GM21447 (cell line): ENCODE measurements at regions not wholly inside any gene's neighbourhood (a gene's known extent, or its start where the extent isn't known, plus 50 kb on each side); places are given as distances from the start of the nearest gene placed in this dataset.
"Not testable (repeated sequence)": the region's sequence is repeated elsewhere in the genome, so short reads cannot be mapped to it uniquely, and the experiment has no call there.

Source experiments
- ATAC-seq: cut with Tn5 transposase; IDR thresholded peaks from one replicate; pipeline ENCODE4 v1.9.1; 2021; ENCODE audit not compliant: unreplicated experiment

DNA sequence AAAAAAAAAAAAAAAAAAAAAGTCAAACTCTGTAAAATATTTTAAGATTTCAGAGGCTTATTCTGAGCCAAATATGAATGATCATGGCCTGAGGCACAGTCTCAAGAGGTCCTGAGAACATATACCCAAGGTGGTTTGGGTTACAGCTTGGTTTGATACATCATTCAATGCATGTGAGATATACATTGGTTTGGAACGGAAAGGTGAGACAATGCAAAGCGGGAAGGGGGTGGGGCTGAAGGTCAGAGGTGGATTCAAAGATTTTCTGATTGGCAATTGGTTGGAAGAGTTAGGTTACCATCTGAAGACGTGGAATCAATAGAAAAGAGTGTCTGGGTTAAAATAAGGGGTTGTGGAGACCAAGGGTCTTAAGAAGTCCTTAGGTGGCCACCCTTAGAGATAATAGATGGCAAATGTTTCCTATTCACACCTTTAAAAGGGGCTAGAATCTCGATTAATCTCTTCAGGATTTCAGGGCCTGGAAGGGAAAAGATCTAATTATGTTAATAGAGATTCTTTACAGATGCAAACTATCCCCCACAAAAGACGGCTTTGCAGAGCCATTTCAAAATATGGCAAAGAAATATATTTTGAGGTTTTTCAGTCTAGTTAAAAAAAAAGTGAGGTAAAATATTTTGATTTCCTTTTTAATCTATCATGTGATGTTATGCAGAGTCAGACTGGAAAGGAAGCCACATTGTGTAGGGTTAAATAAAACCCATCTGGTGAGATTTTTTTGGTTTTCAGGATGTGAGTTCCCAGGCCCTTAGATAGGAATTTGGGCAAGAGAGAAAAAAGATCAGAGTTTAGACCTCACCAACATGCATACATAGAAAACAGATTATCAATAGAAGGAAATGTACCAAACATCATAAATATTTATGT is 173.8 kb upstream of the CNOT2 start:
- ATAC-seq: no peak

GRCh38 chr12:70070494-70071007 is 172.7 kb upstream of the CNOT2 start:
- ATAC-seq: no peak

DNA sequence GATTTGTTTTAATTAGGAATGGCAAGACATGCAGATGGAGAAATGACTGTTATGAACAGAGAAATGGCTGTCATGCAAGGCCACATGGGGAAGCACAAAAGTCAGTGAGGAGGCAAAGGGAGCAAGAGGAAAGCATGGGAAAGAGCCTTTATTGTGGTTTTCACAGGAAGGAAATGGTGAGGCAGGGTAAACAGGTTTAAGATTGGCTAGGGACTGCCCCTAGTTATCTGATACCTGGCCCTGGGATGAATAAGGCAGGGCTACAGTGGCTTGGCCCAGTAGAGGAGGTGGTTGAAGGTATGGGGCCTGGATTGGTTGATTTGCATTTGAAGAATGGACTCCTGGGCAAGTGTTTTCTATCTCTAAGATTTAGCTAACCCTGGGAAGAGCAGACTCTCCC is 168.7 kb upstream of the CNOT2 start:
- ATAC-seq: no peak

GRCh38 chr12:70077441-70077840 is 165.8 kb upstream of the CNOT2 start:
- ATAC-seq: no peak

DNA sequence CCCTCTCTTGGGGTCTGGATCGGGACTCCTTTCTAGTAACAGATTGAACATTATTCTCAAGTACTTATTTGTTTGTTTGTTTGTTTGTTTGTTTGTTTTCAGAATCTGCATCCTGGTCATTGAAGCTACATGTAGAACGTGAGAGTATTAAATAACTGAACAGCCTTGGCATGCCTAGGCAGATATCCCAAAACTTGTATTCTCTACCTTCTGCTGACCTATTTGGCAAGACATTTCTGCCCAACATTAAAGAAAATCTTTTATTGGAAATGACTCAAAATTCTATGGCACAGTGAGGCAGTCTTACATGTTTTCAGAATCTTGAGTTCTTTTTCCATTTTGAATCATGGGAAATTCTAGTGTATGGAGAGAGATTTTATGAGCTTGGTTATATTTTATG is 165.1 kb upstream of the CNOT2 start:
- ATAC-seq: no peak

- no peak for ATAC-seq
Measured at GRCh38 chr12:70080566-70080965, 162.7 kb upstream of the CNOT2 start.

DNA sequence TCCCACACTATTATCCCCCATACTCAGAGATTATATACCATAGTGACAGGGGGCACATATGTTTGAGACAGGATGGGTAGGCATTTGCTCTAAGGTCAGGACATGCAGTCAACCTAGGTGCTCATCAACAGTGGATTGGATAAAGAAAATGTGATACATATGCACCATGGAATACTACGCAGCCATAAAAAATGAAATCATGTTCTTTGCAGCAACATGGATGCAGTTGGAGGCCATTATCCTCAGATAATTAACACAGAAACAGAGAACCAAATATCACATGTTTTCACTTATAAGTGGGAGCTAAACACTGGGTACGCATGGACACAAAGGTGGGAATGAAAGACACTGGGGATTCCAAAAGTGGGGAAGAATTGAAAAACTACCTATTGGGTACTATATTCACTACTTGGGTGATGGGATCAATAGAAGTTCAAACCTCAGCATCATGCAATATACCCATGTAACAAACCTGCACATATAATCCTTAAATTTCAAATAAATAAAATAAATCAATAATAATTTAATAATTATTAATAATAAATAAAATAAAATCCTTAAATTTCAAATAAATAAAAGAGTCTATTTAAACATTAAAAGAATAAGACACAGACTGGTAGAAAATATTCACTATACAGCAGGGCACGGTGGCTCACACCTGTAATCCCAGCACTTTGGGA is 160.1 kb upstream of the CNOT2 start:
- ATAC-seq: no peak

DNA sequence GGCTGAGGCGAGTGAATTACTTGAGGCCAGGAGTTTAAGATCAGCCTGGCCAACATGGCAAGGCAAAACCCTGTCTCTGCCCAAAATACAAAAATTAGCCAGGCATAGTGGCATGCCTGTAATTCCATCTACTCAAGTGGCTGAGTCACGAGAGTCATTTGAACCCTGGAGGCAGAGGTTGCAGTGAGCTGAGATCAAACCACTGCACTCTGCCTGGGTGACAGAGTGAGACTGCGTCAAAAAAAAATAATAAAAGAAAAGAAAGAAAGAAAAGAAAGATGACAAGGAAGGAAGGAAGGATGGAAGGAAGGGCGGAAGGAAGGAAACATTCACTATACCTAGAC is 159.6 kb upstream of the CNOT2 start:
- ATAC-seq: no peak

- ATAC-seq: not testable (repeated sequence)
Measured at GRCh38 chr12:70086372-70086771, 156.9 kb upstream of the CNOT2 start.

- no peak for ATAC-seq
Measured at GRCh38 chr12:70091021-70091521, 152.2 kb upstream of the CNOT2 start.

DNA sequence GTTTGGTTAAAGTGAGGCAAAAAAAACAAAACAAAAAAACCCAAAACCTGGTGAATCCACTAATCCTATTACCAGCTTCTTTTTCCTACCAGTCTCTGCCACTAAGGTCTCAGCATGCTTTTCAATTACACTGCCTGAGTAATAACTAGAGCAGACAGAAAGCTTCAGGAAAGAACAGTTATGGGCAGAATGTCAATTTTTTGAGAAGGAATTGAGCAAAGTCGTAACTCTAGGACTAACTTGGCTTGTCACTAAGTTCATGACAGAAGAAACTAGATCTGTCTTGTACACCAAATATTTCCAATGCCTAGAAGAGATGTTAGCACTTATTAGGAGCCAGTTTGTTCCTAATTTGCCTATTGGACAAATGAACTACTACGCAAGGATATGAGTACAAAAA is 148.8 kb upstream of the CNOT2 start:
- no peak for ATAC-seq

DNA sequence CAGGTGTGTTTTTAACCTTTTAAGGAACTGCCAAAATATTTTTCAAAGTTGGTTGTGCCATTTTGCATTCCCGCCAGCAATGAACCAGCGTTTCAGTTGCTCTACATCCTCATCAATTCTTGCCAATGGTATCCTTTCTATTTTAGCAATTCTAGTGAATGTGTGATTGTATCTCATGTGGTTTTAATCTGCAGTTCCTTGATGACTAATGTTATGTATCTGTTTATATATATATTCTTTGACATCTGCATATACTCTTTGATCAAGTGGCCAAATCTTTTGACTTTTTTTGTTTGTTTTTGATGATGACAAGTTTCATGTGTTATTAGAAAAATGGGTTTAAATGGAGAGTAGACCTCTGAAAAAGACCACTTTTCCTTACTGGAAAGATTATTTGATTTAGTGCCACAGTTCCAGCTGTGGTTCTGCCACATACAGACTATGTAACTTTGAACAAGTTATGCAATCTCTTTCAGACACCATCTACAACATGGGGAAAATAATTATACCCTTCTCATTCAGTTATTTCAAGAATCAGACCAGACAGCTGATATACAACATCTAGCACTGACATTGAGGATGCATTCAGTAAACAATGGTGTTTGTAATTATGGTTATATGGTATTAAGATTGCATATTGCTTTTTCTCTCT is 146.3 kb upstream of the CNOT2 start:
- ATAC-seq: no peak

DNA sequence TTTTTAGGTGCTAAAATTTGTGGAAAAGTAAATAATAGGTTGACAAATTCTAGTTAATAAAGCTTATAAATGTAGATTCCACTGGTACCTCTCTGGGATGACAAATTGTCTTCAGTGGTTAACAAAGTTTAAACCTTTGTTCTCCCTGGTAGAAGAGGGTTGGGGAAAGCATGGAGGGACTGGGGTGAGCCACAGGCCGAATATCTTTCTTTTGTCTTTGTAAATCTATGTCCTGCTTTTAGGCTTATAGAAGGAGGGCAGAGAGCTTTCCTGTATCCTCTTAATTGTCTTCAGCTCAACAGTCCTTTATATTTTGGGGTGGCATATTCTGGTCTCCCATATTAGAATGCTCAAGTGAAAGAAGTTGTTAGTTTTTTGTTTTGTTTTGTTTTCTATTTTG is 142.2 kb upstream of the CNOT2 start:
- ATAC-seq: no peak

DNA sequence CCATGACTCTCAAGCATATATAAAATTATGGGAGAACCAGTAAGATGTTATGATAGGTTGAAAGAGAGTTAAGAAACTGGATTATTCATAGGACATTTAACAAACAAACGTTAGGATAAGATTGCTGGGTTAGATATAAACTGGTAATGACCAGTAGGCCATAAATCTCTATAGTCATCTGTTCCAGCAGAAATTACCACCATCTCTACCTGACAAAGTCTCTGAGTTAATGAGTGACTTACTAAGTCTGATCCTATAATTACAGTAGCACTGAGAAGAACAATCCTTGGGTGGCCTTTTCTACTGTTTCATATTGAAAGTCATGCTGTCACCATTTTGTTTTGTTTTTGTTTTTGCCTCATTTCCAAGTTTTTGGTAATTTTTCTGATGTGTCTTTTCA is 136.9 kb upstream of the CNOT2 start:
- ATAC-seq: no peak

- no peak for ATAC-seq
Measured at GRCh38 chr12:70110085-70110484, 133.1 kb upstream of the CNOT2 start.

DNA sequence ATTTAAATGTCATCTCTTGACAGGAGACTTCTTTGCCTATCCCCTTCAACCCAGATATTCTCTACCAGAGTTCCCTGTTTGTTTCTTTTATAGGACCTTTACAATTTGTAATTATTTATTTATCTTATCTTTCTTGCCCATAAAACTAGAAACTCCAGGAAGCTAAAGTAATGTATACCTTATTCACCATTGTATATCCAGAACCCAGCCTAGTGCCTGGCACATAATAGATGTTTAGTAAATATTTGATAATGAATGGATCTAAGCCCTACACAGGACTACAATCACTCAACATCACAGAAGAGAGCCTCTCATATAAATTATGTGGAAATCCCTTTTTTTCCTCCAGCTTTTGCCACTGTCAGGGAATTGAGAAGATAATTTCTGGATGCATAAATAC is 125.6 kb upstream of the CNOT2 start:
- no peak for ATAC-seq

GRCh38 chr12:70120970-70121369 is 122.3 kb upstream of the CNOT2 start:
- no peak for ATAC-seq

- no peak for ATAC-seq
Measured at GRCh38 chr12:70121562-70121961, 121.7 kb upstream of the CNOT2 start.

DNA sequence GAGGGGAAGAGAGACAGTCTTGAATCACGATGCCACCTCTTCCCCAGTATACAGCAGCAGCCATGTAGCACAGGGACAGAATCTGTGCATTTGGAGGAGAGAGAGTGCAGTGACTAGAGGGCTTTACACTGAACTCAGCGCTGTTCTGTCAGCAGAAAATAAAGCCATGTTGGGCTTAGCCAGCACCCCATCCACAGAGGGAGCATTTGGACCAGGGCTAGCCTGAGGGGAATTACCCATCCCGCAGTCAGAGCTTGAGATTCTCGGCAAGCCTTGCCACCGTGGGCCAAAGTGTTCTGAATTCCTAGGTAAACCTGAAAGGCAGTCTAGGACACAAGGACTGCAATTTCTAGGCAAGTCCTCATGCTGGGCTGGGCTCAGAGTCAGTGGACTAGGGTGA is 120.4 kb upstream of the CNOT2 start:
- ATAC-seq: no peak

GRCh38 chr12:70149013-70149412 is 94.2 kb upstream of the CNOT2 start:
- no peak for ATAC-seq

DNA sequence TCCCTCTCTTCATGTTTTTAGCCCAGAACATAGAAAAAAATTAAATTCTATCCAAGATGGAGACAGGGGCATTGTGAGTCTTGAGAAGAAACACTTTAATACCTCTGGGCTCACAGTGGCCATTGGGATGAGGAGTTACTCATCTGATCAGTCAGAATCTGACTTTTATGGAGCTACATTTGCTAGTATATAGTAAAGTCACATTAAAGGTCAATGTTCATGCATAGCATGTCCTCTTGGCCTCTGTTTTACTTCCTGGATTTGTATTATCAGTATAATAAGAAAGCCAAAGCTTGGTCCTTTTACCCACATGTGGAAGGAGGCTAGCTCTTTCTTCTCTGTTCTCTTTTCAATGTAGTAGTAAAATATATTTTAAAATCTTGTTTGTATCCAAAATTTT is 93.6 kb upstream of the CNOT2 start:
- no peak for ATAC-seq

GRCh38 chr12:70150230-70150629 is 93.0 kb upstream of the CNOT2 start:
- no peak for ATAC-seq
